Tibial artery (tissue), 4 donors: ENCODE measurements at regions not wholly inside any gene's neighbourhood (a gene's known extent, or its start where the extent isn't known, plus 50 kb on each side); places are given as distances from the start of the nearest gene placed in this dataset.

Experiments
- DNase-seq, 2 donors: peaks; one replicate each; pipeline ENCODE4 v3.0.0-alpha.2; 2019
- H3K27ac ChIP-seq, 2 donors: fragments of 200-600 bp; sonication (generic) in 1 of 2; 1 replicate in 1 of 2; 2 replicates in 1 of 2; pipeline ENCODE4 v1.5.1; 2018 to 2019; ENCODE audit warnings: mild to moderate bottlenecking in 1 of 2
- H3K27me3 ChIP-seq, 2 donors: fragments of 200-600 bp; sonication (generic) in 1 of 2; one replicate each; pipeline versions ENCODE4 v1.5.1 to v1.6.0; 2016 to 2019
- H3K36me3 ChIP-seq, 3 donors: fragments of 200-600 bp; sonication (generic) in 2 of 3; one replicate each; pipeline ENCODE4 v1.5.1; 2016 to 2019; ENCODE audit warnings: mild to moderate bottlenecking in 2 of 3
- H3K4me1 ChIP-seq, 4 donors: fragments of 200-600 bp; sonication (generic) in 2 of 4; 1 replicate in 3 of 4; 2 replicates in 1 of 4; pipeline ENCODE4 v1.5.1; 2016 to 2019
- H3K4me3 ChIP-seq, 2 donors: fragments of 200-600 bp; sonication (generic) in 1 of 2; 1 replicate in 1 of 2; 2 replicates in 1 of 2; pipeline ENCODE4 v1.5.1; 2018 to 2019; ENCODE audit warnings: mild to moderate bottlenecking in 2 of 2
- H3K9me3 ChIP-seq, 3 donors: fragments of 200-600 bp; sonication (generic) in 1 of 3; one replicate each; pipeline ENCODE4 v1.5.1; 2016 to 2019
- CTCF ChIP-seq, 2 experiments: fragments of 200-600 bp in 1 of 2; fragments of 450-650 bp in 1 of 2; IDR thresholded peaks; one replicate each; pipeline ENCODE4 v1.5.1; 2017 to 2019; ENCODE audit warnings: antibody characterized with exemption in 2 of 2, mild to moderate bottlenecking in 1 of 2, moderate library complexity in 1 of 2
- intact Hi-C: fragments of 100-400 bp; cut with DNase I; formaldehyde crosslinking; loops from one replicate; pipeline ENCODE4 v1.15.0; 2023; ENCODE audit warnings: low total_unique reads

GRCh38 chr2:138838851-138839620, 58.8 kb upstream of the NXPH2 start:
- H3K36me3 ChIP-seq, result no peaks in the 10 kb centered on the region
- H3K9me3 ChIP-seq, result no peaks in the 10 kb centered on the region
- no peaks in the 10 kb centered on the region for H3K27me3 ChIP-seq
- H3K27ac ChIP-seq, result no peak overlapping the region
- H3K4me1 ChIP-seq, result no peaks in the 10 kb centered on the region
- H3K4me3 ChIP-seq, result no peak overlapping the region
- TF ChIP-seq CTCF (IDR thresholded peaks at IDR 0.05), result no peak
- DNase-seq, result no peak
- intact Hi-C loops, result no loop called here

- no peak overlapping the region for H3K27ac ChIP-seq
- intact Hi-C loops, result no loop called here
- no peak overlapping the region for H3K4me3 ChIP-seq
- no peaks in the 10 kb centered on the region for H3K9me3 ChIP-seq
- no peaks in the 10 kb centered on the region for H3K27me3 ChIP-seq
- H3K4me1 ChIP-seq, result no peaks in the 10 kb centered on the region
- H3K36me3 ChIP-seq, result no peaks in the 10 kb centered on the region
- TF ChIP-seq CTCF (IDR thresholded peaks at IDR 0.05), result no peak
- DNase-seq, result no peak
Measured at GRCh38 chr2:138831691-138832090, 51.5 kb upstream of the NXPH2 start.

- intact Hi-C loops, result no loop called here
- no peak overlapping the region for H3K4me3 ChIP-seq
- no peaks in the 10 kb centered on the region for H3K9me3 ChIP-seq
- H3K36me3 ChIP-seq, result no peaks in the 10 kb centered on the region
- no peak overlapping the region for H3K27ac ChIP-seq
- no peak for DNase-seq
- no peak for TF ChIP-seq CTCF (IDR thresholded peaks at IDR 0.05)
- H3K27me3 ChIP-seq, result no peaks in the 10 kb centered on the region
- H3K4me1 ChIP-seq, result no peaks in the 10 kb centered on the region
Measured at GRCh38 chr2:138831154-138831553, 51.0 kb upstream of the NXPH2 start.

GRCh38 chr2:138830547-138830946, 50.4 kb upstream of the NXPH2 start:
- H3K4me3 ChIP-seq, result no peak overlapping the region
- no peaks in the 10 kb centered on the region for H3K36me3 ChIP-seq
- no peak for DNase-seq
- H3K27me3 ChIP-seq, result no peaks in the 10 kb centered on the region
- no peaks in the 10 kb centered on the region for H3K4me1 ChIP-seq
- no peaks in the 10 kb centered on the region for H3K9me3 ChIP-seq
- intact Hi-C loops, result no loop called here
- H3K27ac ChIP-seq, result no peak overlapping the region
- no peak for TF ChIP-seq CTCF (IDR thresholded peaks at IDR 0.05)
